HG03442 (cell line): ENCODE measurements at regions not wholly inside any gene's neighbourhood (a gene's known extent, or its start where the extent isn't known, plus 50 kb on each side); places are given as distances from the start of the nearest gene placed in this dataset.
A peak's percentile ranks its signal among the peaks of the same experiment; 100 is the strongest.
"Not testable (repeated sequence)": the region's sequence is repeated elsewhere in the genome, so short reads cannot be mapped to it uniquely, and the experiment has no call there.

Experiments
- ATAC-seq: cut with Tn5 transposase; IDR thresholded peaks from one replicate; pipeline ENCODE4 v1.9.1; 2021; ENCODE audit warnings: mild to moderate bottlenecking, moderate library complexity; ENCODE audit not compliant: unreplicated experiment

GRCh38 chr4:146124023-146124680, 51.4 kb upstream of the LSM6 start:
- ATAC-seq: peak; percentile 93

- peak; percentile 50 for ATAC-seq
Measured at GRCh38 chr4:146123231-146123630, 52.3 kb upstream of the LSM6 start.

GRCh38 chr4:146122398-146122797, 53.1 kb upstream of the LSM6 start:
- ATAC-seq: no peak

GRCh38 chr4:146121757-146122156, 53.8 kb upstream of the LSM6 start:
- no peak for ATAC-seq

- ATAC-seq: no peak
Measured at GRCh38 chr4:146119845-146120404, 55.6 kb upstream of the LSM6 start.

GRCh38 chr4:146114066-146114465, 61.5 kb upstream of the LSM6 start:
- ATAC-seq: no peak

GRCh38 chr4:146113171-146113570, 62.3 kb upstream of the LSM6 start:
- no peak for ATAC-seq

GRCh38 chr4:146112389-146112788, 63.1 kb upstream of the LSM6 start:
- ATAC-seq: peak; percentile 46

- peak; percentile 39 for ATAC-seq
Measured at GRCh38 chr4:146110871-146111485, 64.5 kb upstream of the LSM6 start.

GRCh38 chr4:146108756-146109155, 66.8 kb upstream of the LSM6 start:
- no peak for ATAC-seq

GRCh38 chr4:146107587-146108240, 67.8 kb upstream of the LSM6 start:
- no peak for ATAC-seq

- ATAC-seq: peak; percentile 46
Measured at GRCh38 chr4:146105464-146105863, 70.1 kb upstream of the LSM6 start.

GRCh38 chr4:146104541-146104940, 71.0 kb upstream of the LSM6 start:
- ATAC-seq: no peak

GRCh38 chr4:146104052-146104451, 71.5 kb upstream of the LSM6 start:
- not testable (repeated sequence) for ATAC-seq

GRCh38 chr4:146099585-146099984, 75.9 kb upstream of the LSM6 start:
- no peak for ATAC-seq

GRCh38 chr4:146098978-146099377, 76.5 kb upstream of the LSM6 start:
- ATAC-seq: peak; percentile 78

- peak; percentile 85 for ATAC-seq
Measured at GRCh38 chr4:146098397-146098796, 77.1 kb upstream of the LSM6 start.

GRCh38 chr4:146096371-146096770, 79.1 kb upstream of the LSM6 start:
- no peak for ATAC-seq

- no peak for ATAC-seq
Measured at GRCh38 chr4:146095860-146096259, 79.7 kb upstream of the LSM6 start.

- ATAC-seq: no peak
Measured at GRCh38 chr4:146095091-146095690, 80.3 kb upstream of the LSM6 start.

- ATAC-seq: no peak
Measured at GRCh38 chr4:146088690-146089089, 86.8 kb upstream of the LSM6 start.

- no peak for ATAC-seq
Measured at GRCh38 chr4:146087856-146088255, 87.7 kb upstream of the LSM6 start.
